SK-N-MC (cell line): ENCODE measurements at regions not wholly inside any gene's neighbourhood (a gene's known extent, or its start where the extent isn't known, plus 50 kb on each side); places are given as distances from the start of the nearest gene placed in this dataset.
A peak's percentile ranks its signal among the peaks of the same experiment; 100 is the strongest.

Experiments used
- DNase-seq: peaks from one replicate; pipeline ENCODE4 v3.0.0-alpha.2; 2011; ENCODE audit warnings: low read depth, low spot score
- H3K27ac ChIP-seq: fragments of 200-600 bp; sonication (generic); 2 replicates; pipeline ENCODE4 v1.5.1; 2016; ENCODE audit warnings: mixed run types
- H3K36me3 ChIP-seq: fragments of 200-600 bp; sonication (generic); 2 replicates; pipeline ENCODE4 v1.6.1; 2017; ENCODE audit warnings: antibody characterized with exemption, low read length, mixed read lengths; ENCODE audit not compliant: insufficient read depth
- H3K4me3 ChIP-seq: fragments of 200-600 bp; sonication (generic); 2 replicates; pipeline ENCODE4 v1.5.1; 2016
- H3K9ac ChIP-seq: fragments of 200-600 bp; sonication (generic); 2 replicates; pipeline ENCODE4 v1.8.0; 2017; ENCODE audit warnings: mixed run types, mixed read lengths; ENCODE audit not compliant: insufficient read length
- H3K9me3 ChIP-seq: fragments of 200-600 bp; sonication (generic); 2 replicates; pipeline ENCODE4 v1.6.1; 2017; ENCODE audit warnings: low read depth, mild to moderate bottlenecking, antibody characterized with exemption, low read length, moderate library complexity, mixed read lengths
- EZH2 ChIP-seq: fragments of 200-600 bp; sonication (generic); IDR thresholded peaks from one replicate; pipeline ENCODE4 v1.6.1; 2017; ENCODE audit warnings: antibody characterized with exemption
- FOXP2 ChIP-seq: optimal IDR thresholded peaks from 2 replicates; pipeline ENCODE3; 2011; ENCODE audit warnings: mild to moderate bottlenecking, moderate library complexity; ENCODE audit not compliant: insufficient read depth; ENCODE audit errors: extremely low read length, control extremely low read depth
- POLR2AphosphoS5 ChIP-seq: IDR thresholded peaks from 2 replicates; pipeline ENCODE4 v1.6.1; 2012; ENCODE audit warnings: mild to moderate bottlenecking, low read depth, low read length, borderline replicate concordance

- DNase-seq = no peak
- Histone ChIP-seq H3K9ac (no peak overlapping the region), H3K9me3 (no peaks in the 10 kb centered on the region), H3K27ac (no peak overlapping the region), H3K36me3 (no peaks in the 10 kb centered on the region), H3K4me3 (no peak overlapping the region)
- no peak for TF ChIP-seq EZH2
- no peak for TF ChIP-seq FOXP2
- no peak for TF ChIP-seq POLR2AphosphoS5
Measured at GRCh38 chr9:3677541-3677940, 151.7 kb upstream of the RFX3 start.

GRCh38 chr9:3676766-3677165 is 151.0 kb upstream of the RFX3 start:
- H3K9me3 ChIP-seq = no peaks in the 10 kb centered on the region
- H3K4me3 ChIP-seq = no peak overlapping the region
- DNase-seq = no peak
- no peak overlapping the region for H3K9ac ChIP-seq
- H3K36me3 ChIP-seq = no peaks in the 10 kb centered on the region
- TF ChIP-seq POLR2AphosphoS5 (no peak), FOXP2 (no peak), EZH2 (no peak)
- H3K27ac ChIP-seq = no peak overlapping the region

GRCh38 chr9:3675946-3676345 is 150.1 kb upstream of the RFX3 start:
- Histone ChIP-seq H3K9ac (no peak overlapping the region), H3K4me3 (0 out of 2 replicates have a peak overlapping the region, but pooled peaks have one; percentile 22), H3K27ac (no peak overlapping the region), H3K9me3 (no peaks in the 10 kb centered on the region), H3K36me3 (no peaks in the 10 kb centered on the region)
- DNase-seq = peak; percentile 37
- TF ChIP-seq POLR2AphosphoS5 (no peak; the same call in 1 of the 2 replicates), FOXP2 (no peak), EZH2 (no peak)

GRCh38 chr9:3674561-3674960 is 148.8 kb upstream of the RFX3 start:
- H3K9me3 ChIP-seq = no peaks in the 10 kb centered on the region
- H3K36me3 ChIP-seq = no peaks in the 10 kb centered on the region
- no peak overlapping the region for H3K27ac ChIP-seq
- H3K4me3 ChIP-seq = no peak overlapping the region
- DNase-seq = no peak
- TF ChIP-seq POLR2AphosphoS5 (no peak), EZH2 (no peak), FOXP2 (no peak)
- H3K9ac ChIP-seq = no peak overlapping the region

GRCh38 chr9:3672399-3672798 is 146.6 kb upstream of the RFX3 start:
- no peak for TF ChIP-seq FOXP2
- no peak for TF ChIP-seq EZH2
- no peak for TF ChIP-seq POLR2AphosphoS5
- no peak overlapping the region for H3K27ac ChIP-seq
- H3K36me3 ChIP-seq = no peaks in the 10 kb centered on the region
- H3K4me3 ChIP-seq = no peak overlapping the region
- H3K9ac ChIP-seq = no peak overlapping the region
- no peak for DNase-seq
- H3K9me3 ChIP-seq = no peaks in the 10 kb centered on the region

GRCh38 chr9:3664044-3664443 is 138.2 kb upstream of the RFX3 start:
- Histone ChIP-seq H3K4me3 (no peak overlapping the region), H3K9ac (no peak overlapping the region), H3K36me3 (no peaks in the 10 kb centered on the region), H3K27ac (no peak overlapping the region), H3K9me3 (no peaks in the 10 kb centered on the region)
- no peak for DNase-seq
- TF ChIP-seq EZH2 (no peak), FOXP2 (no peak), POLR2AphosphoS5 (no peak)

GRCh38 chr9:3662671-3663070 is 136.9 kb upstream of the RFX3 start:
- Histone ChIP-seq H3K36me3 (no peaks in the 10 kb centered on the region), H3K9me3 (no peaks in the 10 kb centered on the region), H3K27ac (no peak overlapping the region), H3K4me3 (no peak overlapping the region), H3K9ac (no peak overlapping the region)
- TF ChIP-seq EZH2 (no peak), FOXP2 (no peak), POLR2AphosphoS5 (no peak)
- DNase-seq = no peak

GRCh38 chr9:3660936-3661335 is 135.1 kb upstream of the RFX3 start:
- Histone ChIP-seq H3K9ac (no peak overlapping the region), H3K4me3 (no peak overlapping the region), H3K9me3 (no peaks in the 10 kb centered on the region), H3K36me3 (no peaks in the 10 kb centered on the region), H3K27ac (no peak overlapping the region)
- TF ChIP-seq POLR2AphosphoS5 (no peak), FOXP2 (no peak), EZH2 (no peak)
- no peak for DNase-seq

GRCh38 chr9:3659647-3660046 is 133.8 kb upstream of the RFX3 start:
- H3K4me3 ChIP-seq = no peak overlapping the region

GRCh38 chr9:3658964-3659363 is 133.2 kb upstream of the RFX3 start:
- Histone ChIP-seq H3K9ac (no peak overlapping the region), H3K36me3 (no peaks in the 10 kb centered on the region)
- DNase-seq = no peak

More at GRCh38 chr9:3659647-3660046, 133.8 kb upstream of the RFX3 start:
- no peak overlapping the region for H3K27ac ChIP-seq
- no peak for TF ChIP-seq FOXP2
- no peak for TF ChIP-seq POLR2AphosphoS5
- no peak for TF ChIP-seq EZH2
- no peaks in the 10 kb centered on the region for H3K9me3 ChIP-seq
- no peak overlapping the region for H3K9ac ChIP-seq
- H3K36me3 ChIP-seq = no peaks in the 10 kb centered on the region
- no peak for DNase-seq

More at GRCh38 chr9:3658964-3659363, 133.2 kb upstream of the RFX3 start:
- H3K4me3 ChIP-seq = no peak overlapping the region
- H3K27ac ChIP-seq = no peak overlapping the region
- TF ChIP-seq POLR2AphosphoS5 (no peak), FOXP2 (no peak), EZH2 (no peak)
- H3K9me3 ChIP-seq = no peaks in the 10 kb centered on the region
